HG02884 (cell line): ENCODE measurements at regions not wholly inside any gene's neighbourhood (a gene's known extent, or its start where the extent isn't known, plus 50 kb on each side); places are given as distances from the start of the nearest gene placed in this dataset.

Experiments
- ATAC-seq: cut with Tn5 transposase; IDR thresholded peaks from one replicate; pipeline ENCODE4 v1.9.1; 2021; ENCODE audit warnings: mild to moderate bottlenecking, moderate library complexity; ENCODE audit not compliant: unreplicated experiment

DNA sequence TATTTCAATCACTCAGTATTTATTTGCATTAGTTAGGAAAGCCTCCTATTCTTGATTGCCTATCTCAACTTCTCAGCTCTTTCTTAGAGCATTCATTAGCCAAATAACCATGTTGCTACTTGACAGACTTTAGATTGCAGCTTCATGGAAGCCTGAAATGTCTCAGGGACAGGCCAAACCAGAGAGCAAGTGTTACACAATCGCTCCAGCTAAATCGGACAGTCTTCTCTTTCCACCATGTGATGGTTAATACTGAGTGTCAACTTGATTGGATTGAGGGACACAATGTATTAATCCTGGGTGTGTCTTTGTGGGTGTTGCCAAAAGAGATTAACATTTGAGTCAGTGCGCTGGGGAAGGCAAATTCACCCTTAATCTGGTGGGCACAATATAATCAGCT is 106.5 kb upstream of the DRD2 start:
- ATAC-seq = no peak

GRCh38 chr11:113579292-113579940 is 104.2 kb upstream of the DRD2 start:
- no peak for ATAC-seq

DNA sequence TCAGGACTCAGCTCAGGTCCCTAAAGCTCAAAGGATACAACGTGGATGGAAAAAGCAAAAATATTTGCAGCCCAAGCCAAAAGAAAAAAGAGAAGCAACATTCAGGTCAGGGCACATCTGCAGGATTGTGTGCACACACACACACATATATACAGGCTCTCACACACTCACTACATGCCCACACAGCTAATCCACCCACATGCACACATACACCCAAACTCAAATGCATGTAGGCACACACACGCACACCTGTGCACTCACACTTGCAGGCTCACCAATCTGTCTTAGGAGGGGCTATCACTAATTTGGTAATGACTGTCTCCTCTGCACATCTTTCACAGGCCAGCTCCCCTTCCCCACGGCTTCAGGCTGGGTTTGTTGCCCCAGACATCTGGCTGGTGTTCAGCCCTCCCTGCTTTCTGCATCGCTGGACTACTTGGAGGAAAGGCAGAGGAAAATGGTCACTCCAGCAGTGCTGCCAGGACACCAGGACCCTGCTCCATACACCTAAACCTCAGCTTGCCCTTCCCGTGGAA is 103.6 kb upstream of the DRD2 start:
- no peak for ATAC-seq

DNA sequence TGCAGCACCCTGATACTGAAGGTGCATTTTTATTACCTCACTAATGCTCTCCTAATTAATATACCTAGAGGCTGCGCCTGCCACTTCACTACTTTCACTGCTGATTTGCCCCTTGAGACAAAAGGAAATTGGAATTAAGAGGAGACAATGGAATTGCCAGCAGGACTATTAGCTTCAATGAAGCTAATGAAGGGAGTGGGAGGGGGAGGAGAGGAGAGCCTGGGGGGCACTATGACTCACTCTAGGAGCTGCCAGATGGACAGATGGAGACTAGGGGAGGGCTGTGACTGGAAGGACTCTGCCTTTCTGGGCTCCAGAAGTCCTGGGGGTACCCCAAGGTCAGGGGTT is 102.8 kb upstream of the DRD2 start:
- ATAC-seq = no peak

- ATAC-seq = no peak
Observed at GRCh38 chr11:113577356-113578032, 102.3 kb upstream of the DRD2 start.

GRCh38 chr11:113574586-113574985 is 99.4 kb upstream of the DRD2 start:
- no peak for ATAC-seq

GRCh38 chr11:113574171-113574570 is 99.0 kb upstream of the DRD2 start:
- ATAC-seq = no peak

DNA sequence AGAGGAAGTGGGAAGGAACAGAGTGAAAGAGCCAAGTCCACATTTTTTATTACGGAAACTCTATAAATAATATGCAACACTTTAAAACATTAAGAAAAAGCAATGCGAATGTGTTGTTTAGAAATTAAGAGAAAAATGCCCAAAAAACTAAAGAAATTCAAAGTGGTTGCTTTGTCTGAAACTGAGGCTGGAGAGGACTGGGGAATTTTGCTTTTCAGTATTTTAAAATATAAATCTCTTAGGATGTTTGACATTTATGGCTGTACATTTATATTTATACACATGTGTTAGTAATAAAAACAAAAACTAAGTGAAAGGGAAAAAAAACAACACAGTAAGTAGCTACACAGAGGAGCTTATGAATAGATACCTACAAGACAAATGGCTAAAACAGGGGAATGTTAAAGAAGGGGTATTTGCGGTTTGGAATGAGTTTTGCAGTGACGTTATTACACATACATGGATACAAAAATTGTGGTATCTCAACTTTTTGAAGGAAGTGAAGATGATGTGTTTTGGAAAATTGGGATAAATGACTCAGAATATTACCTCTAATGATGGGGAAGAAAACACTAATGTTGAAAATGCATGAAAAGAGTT is 97.0 kb upstream of the DRD2 start:
- ATAC-seq = no peak

DNA sequence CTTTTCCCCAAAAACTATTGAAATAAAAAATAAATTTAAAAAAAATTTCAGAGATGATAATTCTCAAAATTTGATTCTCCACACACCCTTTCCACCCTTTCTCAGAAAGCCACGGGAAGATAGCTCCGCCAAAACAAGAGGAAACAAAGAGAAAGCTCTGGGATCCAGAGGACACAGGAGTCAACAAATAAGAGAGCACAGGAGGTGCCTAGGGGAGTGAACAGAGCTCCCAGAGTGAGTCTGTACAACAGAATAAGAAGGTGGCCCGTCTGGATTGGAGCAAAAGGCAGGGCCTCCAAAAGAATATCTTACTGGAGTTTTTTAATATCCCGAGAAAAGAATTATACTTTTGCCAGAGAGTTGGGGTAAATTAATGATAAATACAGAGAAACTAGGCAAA is 96.3 kb upstream of the DRD2 start:
- no peak for ATAC-seq

- ATAC-seq = no peak
Observed at GRCh38 chr11:113570906-113571305, 95.7 kb upstream of the DRD2 start.

GRCh38 chr11:113569391-113569790 is 94.2 kb upstream of the DRD2 start:
- ATAC-seq = no peak

DNA sequence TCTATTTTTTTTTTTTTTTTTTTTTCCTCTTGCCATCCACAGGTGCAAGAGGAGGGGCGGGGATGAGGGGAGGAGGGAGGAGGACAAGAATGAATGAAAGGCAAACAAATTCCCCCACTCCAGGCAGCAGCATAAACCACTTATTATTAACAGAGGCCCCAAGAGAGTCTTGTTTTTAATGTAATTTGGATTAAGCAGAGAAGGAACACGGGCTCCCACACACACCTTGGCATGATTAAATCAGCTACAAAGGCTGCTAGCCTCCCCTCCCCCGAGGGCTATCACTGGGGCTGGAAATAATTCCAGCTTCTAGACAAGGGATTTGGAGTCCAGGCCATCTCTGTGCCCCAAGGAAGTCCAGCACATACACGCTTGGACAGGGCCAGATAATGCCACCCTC is 93.4 kb upstream of the DRD2 start:
- no peak for ATAC-seq

DNA sequence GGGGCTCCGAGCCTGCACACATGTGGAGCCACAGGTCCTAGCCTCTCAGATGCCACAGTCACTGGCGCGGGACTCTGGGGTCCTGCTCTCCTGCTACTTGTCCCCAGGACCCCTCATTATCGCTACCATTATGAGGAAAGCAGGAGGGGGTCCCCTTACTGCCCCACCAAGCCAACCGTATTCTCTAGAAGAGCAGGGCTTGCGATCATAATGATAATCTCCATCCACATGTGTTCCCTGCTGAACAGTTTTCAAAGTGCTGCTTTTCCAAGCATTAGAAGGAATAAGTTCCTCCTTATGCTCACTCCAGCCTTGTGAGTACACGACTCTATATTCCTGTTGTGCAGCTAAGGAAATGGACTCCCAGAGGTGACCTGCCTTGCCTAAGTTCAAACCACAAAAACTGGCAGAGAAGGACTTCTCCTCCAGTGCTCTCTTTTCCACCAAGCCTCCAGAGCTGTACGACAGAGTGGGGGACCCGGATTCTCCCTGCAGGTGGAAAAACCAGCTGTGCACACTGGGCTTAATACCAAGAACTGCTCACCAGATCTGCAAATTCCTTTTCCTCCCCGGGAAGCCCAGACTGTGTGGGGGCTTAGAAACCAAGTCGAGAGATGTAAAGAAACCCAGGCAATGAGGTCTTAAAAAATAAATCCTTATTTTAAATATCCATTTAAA is 92.8 kb upstream of the DRD2 start:
- no peak for ATAC-seq

GRCh38 chr11:113567097-113567496 is 91.9 kb upstream of the DRD2 start:
- no peak for ATAC-seq

GRCh38 chr11:113564527-113565130 is 89.4 kb upstream of the DRD2 start:
- ATAC-seq = no peak

DNA sequence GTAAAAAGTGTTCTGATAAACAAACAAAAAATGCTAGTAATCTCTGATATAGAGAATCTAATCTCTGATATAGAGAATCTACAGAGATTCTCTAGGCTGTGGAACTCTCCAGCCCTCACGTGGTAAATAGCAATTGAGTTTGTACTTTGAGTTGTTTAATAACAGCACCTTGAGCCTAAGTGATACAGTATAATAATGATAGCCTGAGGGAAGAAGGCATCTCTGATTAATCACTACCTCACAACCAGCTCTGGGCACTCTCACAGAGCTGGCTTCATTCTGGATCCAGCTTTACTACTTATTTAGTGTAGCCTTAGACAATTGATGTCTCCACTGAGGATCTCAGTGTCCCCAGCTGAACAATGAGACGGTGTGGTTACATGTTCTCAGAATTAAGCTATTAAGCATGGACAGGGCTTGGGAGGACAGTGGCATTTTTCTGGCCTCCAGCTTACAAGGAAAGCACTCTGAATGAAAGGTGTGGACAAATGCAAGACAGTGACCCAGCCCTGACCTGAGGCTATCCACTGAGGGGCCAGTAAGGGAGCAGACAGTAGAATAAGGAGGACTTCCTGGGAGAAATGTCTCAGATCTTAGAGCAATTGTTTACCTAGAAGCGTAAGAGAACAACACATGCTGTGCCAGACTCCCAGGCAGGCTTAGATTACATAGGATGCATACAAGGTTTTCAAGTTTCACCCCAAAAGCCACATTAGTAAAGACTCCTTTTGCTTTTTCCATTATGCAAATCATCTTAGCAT is 88.7 kb upstream of the DRD2 start:
- ATAC-seq = no peak

DNA sequence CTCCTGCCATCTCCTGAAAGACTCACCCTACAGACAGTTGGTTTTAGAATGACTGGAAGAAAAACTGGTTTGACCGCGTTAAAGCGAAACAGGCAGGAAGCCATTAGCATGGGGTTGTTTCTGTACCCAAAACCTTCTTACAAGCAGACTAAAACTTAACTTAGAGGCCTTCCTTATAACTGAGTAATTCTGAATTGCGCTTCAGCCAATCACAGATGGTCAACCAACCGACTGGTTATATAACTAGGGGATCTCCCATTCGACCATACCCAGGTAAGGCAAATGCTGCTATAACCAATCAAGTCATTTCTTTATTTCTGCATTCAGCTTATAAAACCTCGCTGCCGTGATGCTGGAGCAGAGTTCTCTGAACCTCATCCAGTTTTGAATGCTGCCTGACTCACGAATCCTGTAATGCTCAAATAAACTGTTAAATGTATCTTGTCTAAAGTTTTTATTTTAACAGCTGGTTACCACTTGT is 87.8 kb upstream of the DRD2 start:
- no peak for ATAC-seq

DNA sequence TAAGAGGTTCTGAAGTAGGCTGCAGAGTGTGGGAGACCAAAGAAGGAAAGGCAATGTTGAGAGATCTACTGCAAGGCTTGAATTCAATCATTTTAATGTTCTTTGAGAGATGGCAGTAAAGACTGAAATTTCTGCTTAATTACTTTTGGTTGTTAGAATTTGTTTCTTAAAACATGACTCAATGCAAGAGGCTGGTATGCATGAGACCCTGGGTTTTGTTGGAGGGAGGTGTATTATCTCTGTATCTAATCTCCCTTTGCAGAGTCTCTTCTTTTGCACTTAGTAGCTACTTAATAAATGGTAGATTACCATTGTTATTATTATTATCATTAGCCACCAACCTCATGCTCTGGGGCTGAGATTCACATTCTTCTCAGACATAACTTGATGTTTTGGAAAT is 87.4 kb upstream of the DRD2 start:
- no peak for ATAC-seq

- ATAC-seq = no peak
Observed at GRCh38 chr11:113557926-113558325, 82.7 kb upstream of the DRD2 start.

DNA sequence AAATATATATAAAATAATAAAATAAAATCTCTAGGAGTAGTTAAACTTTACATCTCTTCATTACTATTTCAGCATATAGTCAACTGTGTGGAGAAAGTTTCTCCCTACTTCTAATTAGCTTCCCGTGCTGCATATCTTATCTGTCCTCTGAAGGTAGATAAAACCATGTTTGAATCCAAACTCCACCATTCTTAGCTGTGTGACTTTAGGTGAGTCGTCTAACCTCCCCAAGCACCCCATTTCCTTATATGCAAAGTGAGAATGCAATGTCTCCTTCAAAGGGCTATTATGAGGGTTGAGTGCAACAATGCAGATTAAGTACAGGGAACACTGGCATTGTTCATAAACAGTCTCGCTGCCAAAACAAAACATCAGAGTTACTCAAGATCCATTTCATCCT is 80.8 kb upstream of the DRD2 start:
- ATAC-seq = no peak
